NOMO-1 treated with dmso at 0.1 percent for 144 hours (cell line): ENCODE measurements at regions not wholly inside any gene's neighbourhood (a gene's known extent, or its start where the extent isn't known, plus 50 kb on each side); places are given as distances from the start of the nearest gene placed in this dataset.
"Not testable (repeated sequence)": the region's sequence is repeated elsewhere in the genome, so short reads cannot be mapped to it uniquely, and the experiment has no call there.

Source experiments
- DNase-seq: peaks from one replicate; lab custom pipeline; 2025; ENCODE audit not compliant: unreplicated experiment; lab: John Stamatoyannopoulos, UW

DNA sequence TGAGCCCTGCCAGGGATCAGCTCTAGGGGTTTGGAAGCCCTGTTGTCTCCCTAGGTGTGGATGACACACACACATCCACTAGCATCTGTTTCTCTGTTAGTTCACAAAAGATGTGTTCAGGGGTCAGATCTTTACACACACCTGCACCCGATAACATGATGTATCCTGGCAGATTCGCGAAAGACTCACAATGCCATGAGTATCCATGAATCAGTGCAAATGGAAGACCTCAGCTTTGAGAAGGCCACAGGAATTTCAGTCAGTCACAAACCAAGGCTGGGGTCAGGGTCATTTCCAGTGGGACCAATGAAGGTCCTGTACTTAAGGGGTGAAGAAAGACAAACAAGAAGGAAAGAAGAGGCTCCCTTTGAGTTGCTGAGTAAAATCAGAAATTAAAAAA lies 898.2 kb downstream of the UQCRFS1 start:
- DNase-seq: no peak

GRCh38 chr19:28314287-28314686 lies 898.7 kb downstream of the UQCRFS1 start:
- no peak for DNase-seq

GRCh38 chr19:28313633-28314032 lies 899.3 kb downstream of the UQCRFS1 start:
- no peak for DNase-seq

DNA sequence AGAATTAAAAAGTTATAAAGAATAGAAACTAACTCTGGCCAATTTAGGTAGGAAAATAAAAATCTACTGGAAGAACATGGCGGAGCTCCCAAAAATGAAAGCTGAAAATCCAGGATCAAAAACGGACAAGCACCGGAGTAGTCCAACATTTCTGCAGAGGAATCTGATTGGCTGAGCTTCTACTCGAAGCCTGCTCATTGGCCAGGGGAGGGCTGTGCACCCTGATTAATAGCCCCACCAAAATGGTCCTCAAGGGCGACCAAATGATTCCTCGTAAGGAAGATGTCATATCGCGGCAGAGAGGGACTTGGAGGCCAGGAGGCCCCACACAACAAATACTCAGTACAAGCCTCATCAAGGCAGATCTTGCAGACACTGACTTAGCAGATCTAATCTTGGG lies 900.7 kb downstream of the UQCRFS1 start:
- DNase-seq: no peak

GRCh38 chr19:28310829-28311228 lies 902.1 kb downstream of the UQCRFS1 start:
- DNase-seq: not testable (repeated sequence)

GRCh38 chr19:28309070-28309469 lies 903.9 kb downstream of the UQCRFS1 start:
- no peak for DNase-seq

DNA sequence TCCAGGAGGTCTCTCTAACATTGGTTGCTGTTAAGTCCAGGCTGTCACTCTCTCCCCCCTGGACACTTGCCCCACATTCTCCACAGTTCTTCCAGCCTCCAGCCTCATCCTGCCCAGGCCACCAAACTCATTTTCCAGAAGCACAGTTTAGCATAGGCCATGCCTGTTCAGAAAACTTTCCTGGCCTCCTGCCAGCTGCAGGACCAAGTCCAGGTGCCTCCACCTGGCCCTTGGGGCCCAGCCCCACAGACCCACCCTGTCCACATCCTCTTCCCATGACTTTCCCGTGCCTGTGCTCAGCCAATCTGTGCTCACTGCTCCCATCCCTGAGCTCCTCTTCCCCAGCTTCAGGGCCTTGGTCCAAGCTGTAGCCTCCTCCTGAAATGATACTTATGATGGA lies 905.0 kb downstream of the UQCRFS1 start:
- DNase-seq: no peak

GRCh38 chr19:28307487-28307886 lies 905.5 kb downstream of the UQCRFS1 start:
- DNase-seq: no peak

DNA sequence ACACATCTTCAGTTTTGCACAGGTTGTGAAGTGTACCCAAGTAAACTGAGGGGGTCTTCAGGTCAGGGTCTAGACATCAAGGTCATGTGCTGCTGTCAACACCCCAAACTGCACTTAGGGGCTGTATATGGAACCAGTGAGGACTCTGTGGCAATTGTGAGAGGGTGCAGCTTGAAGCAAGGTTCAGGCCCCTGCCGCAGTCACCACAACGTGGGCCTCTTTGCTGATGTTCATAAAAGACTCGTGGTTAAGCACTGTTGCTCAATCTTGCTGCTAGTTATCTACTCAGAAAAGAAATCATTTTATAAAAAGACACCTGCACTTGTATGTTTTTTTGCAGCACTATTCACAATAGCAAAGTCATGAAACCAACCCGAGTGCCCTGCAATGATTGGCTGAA lies 907.4 kb downstream of the UQCRFS1 start:
- no peak for DNase-seq

GRCh38 chr19:28303502-28303901 lies 909.4 kb downstream of the UQCRFS1 start:
- no peak for DNase-seq

GRCh38 chr19:28301961-28302360 lies 911.0 kb downstream of the UQCRFS1 start:
- no peak for DNase-seq

- no peak for DNase-seq
These were observed 911.5 kb downstream of the UQCRFS1 start for GRCh38 chr19:28301463-28301862.

- no peak for DNase-seq
These were observed 913.3 kb downstream of the UQCRFS1 start for GRCh38 chr19:28299649-28300048.

- no peak for DNase-seq
These were observed 915.3 kb downstream of the UQCRFS1 start for GRCh38 chr19:28297586-28298157.

DNA sequence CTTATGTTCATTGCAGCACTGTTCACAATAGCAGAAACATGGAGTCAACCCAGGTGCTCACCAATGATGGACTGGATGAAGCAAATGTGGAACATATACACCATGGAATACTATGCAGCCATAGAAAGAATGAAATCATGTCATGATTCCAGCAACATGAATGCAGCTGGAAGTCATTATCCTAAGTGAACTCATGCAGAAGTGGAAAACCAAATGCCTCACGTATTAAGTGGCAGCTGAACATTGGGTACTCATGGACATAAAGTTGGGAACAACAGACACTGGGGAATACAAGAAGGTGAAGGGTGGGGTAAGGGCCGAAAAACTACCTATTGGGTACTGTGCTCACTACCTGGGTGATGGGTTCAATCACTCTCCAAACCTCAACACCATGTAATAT lies 915.9 kb downstream of the UQCRFS1 start:
- no peak for DNase-seq

DNA sequence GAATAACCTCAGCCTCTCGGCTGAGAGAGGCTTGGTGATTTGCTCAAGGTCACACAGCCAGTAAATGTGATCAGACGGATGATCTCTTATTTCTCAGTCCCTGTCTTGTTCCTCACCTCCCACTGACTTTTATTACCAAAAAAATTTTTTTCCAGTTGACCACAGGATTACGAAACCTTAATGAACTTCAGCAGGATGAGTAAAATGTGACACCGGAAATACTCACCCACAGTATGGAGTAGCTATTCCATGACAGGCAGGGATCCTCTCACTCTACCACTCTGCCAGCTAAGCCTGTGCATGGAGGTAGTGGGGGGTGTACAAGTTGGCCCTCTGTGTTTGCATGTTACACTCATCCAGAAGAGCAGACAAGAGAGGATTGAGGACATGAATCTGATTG lies 916.4 kb downstream of the UQCRFS1 start:
- DNase-seq: no peak

DNA sequence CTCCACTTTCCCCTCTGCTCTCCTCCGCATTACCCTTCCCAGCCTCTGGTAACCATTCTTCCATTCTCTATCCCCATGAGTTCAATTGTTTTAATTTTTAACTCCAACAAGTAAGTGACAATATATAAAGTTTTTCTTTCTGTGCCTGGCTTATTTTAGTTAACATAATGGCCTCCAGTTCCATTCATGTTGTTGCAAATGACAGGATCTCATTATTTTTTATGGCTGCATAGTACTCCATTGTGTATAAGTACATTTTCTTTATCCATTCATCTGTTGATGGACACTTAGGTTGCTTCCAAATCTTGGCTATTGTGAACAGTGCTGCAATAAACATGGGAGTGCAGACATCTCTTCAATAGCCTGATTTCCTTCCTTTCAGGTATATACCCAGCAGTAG lies 918.0 kb downstream of the UQCRFS1 start:
- not testable (repeated sequence) for DNase-seq

- DNase-seq: no peak
These were observed 918.6 kb downstream of the UQCRFS1 start for GRCh38 chr19:28294395-28294794.

GRCh38 chr19:28293685-28294084 lies 919.3 kb downstream of the UQCRFS1 start:
- no peak for DNase-seq

DNA sequence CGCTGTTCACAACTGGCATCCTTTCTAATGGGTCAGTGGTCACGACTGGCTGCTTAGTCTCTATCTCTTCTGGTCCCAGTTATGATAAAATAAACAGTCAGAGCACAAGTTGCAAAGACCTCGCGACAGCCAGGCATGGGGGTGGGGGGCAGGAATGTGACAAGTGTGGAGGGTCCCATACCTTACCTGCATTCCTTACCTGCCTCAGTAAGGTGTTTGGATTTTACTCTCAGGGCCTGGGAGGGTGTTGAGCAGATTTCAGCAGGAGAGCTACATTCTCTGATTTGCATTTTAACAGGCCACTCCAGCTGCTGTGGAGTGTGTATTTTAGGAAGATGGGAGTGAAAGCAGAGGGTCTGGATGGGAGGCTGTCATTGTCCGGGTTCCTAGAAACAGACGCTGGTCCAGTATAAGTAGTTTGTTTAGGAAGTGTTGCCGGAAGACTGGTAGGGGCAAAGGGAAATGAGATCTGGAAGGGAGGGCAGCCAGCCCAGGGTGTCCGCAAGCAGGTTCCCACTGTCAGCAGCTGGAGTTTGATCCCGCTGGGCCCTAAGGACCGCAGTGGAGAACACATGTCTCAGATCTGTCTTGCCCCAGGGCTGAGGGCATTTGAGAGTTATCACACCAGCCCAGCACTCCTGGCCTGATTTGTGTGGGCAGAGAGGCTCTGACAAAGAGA lies 920.0 kb downstream of the UQCRFS1 start:
- no peak for DNase-seq

DNA sequence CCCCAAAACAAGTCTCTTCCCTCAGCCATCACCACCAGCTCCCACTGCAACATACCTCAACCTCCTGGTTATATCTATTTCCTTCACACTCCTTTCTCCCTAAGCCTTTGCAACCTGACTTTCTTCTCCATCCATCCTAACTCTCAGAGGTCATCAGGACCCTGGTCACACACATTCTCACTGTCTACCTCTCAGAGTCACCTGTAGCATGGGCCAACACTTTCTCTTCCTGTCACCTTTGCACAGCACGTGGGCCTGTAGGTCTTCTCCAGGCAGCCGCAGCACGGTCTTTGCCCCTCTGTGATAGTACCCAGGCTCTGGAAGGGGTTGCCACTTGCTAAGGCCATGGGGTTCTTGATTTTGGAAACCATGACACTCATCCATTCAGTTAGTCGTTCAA lies 921.1 kb downstream of the UQCRFS1 start:
- no peak for DNase-seq

GRCh38 chr19:28290963-28291657 lies 921.8 kb downstream of the UQCRFS1 start:
- no peak for DNase-seq
